IPS DF 4.7 (cell line): ENCODE measurements at regions not wholly inside any gene's neighbourhood (a gene's known extent, or its start where the extent isn't known, plus 50 kb on each side); places are given as distances from the start of the nearest gene placed in this dataset.

ENCODE experiments used
- DNase-seq: peaks from one replicate; pipeline ENCODE4 v3.0.0-alpha.2; 2013; ENCODE audit warnings: low spot score; ENCODE audit errors: extremely low read depth

DNA sequence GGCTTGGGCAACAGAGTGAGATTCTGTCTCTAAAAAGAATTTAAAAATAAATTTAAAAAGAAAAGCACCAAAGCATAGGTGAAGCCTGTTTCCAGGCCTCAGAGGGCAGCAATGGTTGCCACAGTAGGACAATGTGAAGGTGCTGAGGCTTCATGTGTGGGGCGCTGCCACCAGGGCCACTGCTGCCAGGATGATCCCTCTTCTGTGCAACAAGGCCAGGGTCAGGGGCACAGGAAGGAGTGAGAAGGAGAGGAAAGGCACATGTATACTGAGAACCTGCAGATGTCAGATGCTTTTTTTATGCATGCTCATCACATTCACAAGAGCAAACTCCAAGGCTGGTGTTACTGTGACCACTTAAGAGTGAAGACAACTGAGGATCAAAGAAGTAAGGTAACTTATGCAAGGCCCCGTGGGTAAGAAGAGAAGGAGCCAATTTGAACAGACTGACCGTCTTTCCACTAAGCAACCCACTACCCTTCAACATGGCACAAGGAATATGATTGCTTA, 79.7 kb upstream of the ACKR3 start:
- no peak for DNase-seq

DNA sequence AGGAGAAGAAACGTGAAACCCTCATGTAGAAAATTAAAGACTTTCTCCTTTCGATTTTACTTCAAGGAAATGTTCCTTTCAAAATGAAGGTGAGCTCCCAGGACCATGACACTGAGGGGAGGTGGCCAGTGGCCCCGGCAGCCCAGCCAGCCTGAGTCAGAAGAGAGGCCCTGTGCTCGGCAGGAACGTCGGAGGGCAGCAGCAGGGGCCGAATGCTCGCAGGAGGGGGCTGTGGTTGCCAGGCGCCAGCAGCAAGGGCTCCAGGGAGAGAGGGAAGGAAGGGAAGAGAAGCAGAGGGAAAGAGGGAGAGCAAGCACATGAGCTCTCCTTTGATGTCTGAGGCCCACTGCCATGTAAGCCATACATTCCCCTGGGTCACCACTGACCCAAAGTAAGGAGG, 73.3 kb upstream of the ACKR3 start:
- no peak for DNase-seq

DNA sequence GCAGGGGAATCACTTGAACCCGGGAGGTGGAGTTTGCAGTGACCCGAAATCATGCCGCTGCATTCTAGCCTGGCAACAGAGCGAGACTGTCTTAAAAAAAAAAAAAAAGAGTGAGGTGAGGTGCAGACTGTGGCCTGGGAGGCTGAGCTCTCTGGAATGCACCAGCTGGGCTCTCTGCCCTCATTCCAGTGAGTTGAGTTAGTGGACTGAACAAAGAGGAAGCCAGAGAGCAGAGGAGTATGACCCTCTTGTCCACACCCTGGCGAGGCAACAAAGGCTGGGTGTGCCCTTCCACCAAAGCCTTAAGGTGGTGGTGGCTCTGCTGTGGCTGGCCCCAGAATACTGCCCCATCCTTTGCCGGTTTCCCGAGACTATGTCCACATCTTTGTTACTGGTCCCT, 71.3 kb upstream of the ACKR3 start:
- DNase-seq, result no peak

DNA sequence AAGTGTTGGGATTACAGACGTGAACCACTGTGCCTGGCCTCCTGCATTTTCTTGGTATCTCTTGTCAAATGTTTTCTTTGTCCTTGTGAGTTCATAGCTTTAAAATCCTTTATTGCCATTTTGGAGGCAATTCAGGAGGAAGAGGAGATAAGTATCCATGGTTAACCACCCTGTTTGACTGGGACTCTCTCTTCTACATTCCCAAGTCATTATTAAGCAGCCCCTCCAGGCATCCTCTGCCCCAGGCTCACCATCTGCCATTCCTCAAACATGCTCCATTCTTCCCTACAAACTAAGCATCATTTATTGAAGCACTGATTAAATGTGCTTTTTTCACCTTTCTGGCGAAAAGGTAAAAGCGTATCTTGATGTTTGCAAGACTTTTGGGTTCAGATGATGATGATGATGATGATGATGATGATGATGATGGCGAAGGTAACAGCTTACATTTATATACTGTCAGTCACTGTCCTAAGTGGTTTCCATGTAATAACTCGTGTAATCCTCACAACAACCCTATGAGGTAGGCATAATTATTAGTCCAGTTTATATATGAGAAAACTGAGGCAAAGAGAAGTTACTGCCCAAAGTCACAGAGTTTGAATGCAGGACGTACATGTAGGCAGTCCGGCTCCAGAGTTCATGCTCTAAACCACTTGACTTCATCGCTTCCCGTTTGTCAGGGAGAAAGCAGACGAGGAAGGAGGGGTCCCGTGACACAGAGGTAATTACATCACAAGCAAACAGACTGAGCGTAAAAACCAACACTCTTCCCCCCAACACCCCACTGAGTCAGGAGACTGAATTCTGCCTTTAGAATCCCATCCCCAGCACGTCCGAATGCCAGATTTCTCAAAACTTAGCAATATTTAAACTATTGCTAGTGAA, 69.7 kb upstream of the ACKR3 start:
- DNase-seq, result no peak

DNA sequence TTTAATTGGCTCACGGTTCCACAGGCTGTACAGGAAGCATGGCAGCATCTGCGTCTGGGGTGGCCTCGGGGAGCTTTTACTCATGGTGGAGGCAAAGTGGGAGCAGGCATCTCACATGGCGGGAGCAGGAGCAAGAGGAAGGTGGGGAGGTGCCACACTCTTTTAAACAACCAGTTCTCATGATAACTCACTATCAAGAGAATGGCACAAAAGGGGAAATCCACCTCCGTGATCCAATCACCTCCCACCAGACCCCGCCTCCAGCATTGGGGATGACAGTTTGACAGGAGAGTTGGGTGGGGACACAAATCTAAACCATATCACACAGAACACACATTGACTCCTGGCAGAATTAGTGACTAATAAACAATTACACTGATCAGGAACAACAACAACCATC, 68.6 kb upstream of the ACKR3 start:
- DNase-seq, result no peak

DNA sequence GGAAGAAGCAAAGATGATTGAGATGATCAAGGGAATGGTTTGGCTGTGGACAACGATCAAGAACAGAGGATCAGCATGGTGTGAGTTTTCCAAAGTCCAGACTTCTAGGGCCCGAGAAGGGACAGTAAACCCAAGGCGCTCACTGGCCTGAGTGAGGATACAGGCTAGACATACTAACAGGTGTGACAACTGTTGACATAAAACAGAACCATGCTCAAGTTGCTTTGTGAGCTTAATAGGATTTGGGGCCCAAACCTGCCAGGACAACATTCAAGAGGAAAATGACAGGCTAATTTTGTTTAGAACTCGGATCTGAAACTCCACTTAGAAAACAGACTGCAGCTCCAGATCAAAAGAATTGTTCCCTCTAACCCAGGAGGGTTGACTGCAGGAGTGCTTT, 68.1 kb upstream of the ACKR3 start:
- no peak for DNase-seq

DNA sequence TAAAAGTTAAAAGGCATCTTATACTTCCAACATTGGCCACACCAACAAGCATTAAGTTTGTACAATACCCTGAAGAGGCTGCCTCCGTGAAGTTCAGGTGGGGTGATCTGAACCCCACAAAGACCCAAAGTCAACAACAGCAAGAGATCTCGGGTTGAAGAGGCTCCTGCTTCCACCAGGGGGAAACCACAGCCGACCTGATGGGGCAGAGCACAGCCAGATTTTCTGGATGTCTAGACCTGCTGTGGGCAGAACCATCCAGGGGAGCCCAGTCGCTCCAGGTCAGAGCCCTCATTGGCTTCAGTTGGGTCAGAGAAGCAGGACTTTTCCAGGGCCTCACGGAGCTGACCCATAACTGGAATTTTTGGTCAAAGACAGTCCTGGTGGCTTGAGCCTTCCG, 66.5 kb upstream of the ACKR3 start:
- no peak for DNase-seq

DNA sequence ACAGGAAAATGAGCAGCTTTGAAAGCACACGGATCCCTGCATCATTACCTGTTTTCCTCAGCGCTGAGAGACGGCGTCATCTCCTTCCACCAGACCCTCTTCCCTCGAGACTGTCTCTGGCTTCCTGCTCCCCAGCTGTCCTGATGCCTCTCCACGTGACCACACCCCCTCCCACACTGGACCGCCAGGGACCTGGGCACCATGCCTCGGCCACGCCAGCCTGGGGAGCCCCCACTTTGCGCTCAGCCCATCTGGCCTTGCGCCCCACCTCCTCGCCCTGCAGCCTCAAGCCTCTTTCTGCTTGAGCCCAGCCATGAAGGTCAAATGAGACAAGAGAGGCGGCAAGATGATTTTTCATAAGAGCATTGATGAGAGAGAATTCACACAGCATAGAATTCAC, 66.0 kb upstream of the ACKR3 start:
- DNase-seq, result no peak

DNA sequence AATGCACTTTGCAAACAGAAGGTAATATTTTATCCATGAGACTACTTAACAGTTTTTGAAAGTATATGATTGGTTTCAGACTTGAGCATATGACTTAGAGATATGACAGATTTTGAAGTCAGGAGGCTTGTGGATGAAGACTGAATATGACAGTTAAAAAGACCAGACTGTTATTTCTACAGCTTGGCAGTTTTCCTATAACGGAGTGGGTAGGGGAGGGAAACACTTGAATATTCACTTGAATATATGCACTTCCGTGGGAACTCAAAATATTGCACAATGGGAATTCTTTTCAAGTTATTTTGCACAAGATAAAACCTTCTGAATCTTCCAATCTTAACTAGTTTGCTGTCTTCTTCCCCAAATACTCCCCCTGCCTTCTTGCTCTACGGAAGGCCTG, 64.6 kb upstream of the ACKR3 start:
- DNase-seq, result no peak

DNA sequence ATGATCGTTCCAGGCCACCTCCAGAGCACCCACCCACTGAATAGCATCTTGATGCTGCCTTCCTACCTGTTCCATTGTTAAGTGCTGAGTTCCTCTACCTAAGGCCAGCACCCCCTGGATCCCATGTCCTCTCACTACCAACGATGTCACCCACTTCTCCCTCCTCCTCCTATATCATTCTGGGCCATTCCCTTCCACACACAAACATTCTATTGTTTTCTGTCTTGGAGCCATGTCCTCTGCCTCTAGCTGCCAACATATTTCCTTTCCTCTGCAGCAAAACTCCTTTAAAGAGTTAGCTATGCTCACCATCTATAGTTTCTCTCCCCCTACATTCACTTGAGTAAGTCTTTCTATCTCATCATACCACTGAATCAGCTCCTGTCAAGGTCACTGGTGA, 64.0 kb upstream of the ACKR3 start:
- DNase-seq, result no peak

DNA sequence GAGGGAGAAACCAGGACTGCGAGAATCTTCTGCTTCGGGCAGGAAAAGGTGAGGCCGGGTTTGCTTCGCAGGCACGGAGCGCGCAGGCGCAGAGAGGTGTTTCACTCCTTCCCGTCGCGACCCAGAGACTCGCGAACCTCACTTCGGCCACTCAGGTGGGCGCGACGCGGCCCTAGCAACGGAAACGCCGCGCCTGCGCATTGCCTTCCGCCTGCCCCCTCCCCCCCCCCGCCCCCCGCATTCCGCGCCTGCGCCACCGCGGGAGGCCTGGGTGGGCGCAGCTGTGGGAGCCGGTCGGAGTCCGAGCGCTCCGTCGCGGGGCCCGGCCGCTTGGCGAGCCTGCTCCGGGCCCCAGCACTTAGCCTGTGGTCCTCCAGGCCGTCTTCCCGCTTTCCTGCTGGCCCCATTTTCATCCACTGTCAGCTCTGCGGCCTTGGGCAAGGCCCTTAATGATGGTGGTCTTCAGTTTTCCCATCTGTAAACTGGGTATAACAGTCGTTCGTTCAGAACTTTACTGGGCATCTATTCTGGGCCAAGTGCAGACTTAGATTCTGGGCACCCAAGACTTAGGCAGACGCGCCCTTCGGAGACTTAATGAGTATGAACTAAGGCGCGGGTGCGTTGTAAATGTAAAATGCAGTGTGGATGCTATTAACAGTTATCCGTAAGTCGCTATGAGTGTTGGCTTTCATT, 62.1 kb upstream of the ACKR3 start:
- peak; percentile 41 for DNase-seq

DNA sequence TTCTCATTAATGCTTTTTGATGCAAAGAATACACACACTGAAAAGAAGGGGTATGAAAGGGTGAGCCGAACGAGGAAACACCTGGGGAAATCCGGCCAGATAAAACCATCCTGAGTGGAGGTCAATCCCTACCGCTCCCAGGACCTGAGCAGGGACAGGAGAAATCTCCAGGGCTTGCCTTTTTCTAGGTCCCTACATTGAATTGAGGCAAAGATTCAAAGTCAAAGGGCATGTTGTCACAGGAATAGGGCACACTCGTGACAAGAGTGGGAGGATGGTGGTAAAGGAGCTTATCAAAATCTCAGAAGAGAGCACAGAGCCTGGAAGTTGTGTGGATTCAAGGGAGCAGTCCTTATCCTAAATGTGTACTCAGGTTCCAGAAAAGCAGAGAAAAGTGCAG, 61.2 kb upstream of the ACKR3 start:
- DNase-seq, result no peak

DNA sequence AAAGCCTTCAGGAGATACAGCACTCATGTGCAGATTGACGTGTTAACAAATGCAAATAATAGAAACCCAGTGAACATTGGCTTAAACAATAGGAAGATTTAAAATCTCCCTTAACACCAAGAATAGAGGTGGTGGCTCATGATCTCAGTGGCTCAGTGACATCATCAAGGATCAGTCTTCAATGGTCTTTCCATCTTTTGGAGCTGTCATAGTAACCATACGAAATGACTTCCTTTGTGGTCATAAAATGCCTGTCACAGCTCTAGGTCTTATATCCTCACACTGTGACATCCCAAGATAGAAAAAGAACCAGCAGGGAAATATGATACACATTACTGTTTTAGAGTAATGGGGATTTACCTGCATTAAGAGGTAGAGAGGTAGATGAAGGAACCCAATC, 59.6 kb upstream of the ACKR3 start:
- no peak for DNase-seq

DNA sequence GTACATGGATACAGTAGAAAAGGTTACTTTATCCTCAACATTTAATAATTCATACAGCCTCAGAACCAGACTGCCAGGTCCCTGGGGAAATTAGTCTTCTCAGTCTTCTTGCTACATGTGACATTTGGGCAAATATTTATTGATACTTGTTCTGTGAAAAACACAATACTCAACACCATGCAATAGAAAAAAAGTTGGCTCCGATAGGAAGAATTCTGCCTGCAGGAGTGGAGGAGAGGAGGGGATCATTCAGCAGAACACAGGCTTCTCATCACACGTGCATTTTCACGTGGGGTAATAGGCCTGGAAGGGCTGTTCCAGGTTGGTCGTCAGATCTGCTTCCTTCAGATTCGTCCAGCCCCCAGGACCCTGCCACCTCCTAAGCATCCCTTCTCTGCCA, 58.4 kb upstream of the ACKR3 start:
- DNase-seq, result no peak

DNA sequence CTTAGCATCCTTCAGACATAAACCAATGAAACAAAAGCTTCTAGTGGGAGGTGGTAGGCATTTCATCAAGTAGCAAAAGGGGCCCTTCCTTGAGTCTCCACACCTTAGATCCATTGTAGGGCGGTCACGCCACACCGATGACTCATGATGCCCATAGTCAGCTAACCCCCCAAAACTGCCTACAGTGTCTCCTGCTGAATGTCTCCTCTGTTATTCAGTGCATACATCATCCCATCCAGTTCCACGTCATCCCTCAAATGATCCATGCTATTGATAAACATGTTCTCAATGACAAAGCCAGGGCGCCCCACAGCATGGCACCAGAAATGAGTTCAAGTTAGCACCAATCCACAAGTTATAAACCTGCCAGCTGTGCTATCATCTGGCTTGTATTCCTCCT, 57.4 kb upstream of the ACKR3 start:
- no peak for DNase-seq

DNA sequence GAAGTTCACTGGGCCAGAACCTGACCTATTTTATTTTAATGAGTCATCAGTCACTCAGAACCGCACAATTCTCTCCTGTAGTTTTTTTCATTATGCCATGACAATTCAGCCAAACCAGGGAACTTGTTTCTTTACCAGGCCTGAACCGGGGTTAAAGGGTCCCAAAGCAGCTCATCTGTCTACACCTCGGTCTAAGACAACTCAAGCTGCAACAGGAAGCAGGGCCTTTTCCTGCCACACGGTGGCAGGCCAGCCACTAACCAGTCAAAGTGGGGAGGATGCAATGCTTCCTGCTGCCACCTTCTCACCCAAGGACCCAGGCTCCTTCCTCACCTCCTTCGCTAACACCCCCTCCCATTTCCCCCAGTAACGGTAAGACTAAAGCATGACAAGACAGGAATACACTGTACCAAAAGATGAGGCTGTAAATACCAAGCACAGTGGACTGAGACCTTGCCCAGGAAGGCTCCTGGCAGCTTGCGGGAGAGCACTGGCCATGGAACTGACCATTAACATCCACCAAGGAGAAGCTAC, 56.7 kb upstream of the ACKR3 start:
- DNase-seq, result no peak

DNA sequence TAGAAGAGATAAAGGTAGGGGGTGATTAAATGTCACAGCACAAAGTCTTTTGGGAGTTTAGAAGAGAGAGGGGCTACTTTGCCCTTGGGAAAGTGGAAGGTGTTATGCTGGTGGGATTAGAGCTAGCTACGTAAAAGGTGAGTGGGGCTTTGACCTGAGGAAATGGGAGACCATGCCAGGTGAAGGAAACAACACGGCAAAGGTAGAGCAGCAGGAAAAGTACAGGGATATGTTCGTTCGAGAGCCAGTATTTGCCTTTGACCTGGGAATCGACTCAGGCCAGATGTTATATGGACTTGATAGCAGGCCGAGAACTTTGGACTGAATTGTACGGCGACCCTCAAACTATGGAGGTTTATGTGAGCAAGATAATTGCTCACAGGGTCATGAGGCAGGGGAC, 55.7 kb upstream of the ACKR3 start:
- no peak for DNase-seq

DNA sequence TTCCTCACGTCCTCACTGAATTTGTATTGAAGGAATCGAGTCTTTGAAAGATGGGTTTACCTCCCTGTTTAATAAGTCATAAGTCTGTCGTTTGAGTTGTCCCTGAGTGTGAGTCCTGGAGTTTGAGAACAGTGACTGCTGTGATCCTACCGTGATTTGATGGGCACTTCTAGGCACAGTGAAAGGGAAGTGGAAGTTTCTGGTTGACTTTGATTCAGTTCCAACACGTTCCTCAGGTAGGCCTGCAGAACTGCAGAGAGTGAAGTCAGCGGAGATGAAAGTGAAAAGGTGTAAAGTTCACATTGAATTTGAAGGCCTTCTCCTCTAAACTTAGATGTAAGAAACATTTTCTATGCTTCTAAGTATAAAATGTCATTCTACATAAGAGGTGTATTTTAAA, 52.9 kb upstream of the ACKR3 start:
- DNase-seq, result no peak

DNA sequence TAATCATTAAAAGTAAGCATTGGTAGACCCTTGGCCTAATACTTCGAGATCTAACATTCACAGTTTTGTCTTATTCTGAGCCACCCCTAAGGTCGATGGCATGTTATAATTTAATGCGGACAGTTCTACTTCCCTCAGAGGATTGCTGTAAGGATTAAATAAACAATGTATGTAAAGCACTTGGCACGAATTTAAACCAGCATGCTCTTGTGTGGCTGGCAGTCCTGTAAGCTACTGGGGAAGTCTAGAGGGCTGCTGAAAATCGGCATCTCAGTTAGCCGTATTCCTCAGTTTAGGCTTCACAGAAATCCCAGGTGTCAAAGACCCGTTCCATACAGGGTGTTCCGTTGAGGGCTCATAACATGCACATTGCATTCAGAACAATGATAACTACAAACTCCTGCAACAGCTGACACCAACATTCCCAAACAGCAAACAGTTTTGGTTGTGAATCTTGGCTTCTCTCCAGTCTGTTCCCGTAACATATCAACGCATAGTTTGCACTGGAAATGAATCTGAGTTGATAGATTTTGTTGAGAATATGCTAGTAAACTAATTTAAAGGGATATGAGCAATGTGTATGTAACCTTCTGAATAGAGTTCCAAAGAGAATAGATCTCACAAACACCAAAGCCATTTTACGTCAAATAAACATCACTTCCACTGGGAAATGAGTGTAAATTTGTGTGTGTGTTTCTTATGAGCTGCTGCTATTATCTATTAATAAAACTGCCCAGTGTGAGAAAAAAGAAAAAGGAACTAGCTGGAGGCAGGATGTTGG, 52.2 kb upstream of the ACKR3 start:
- no peak for DNase-seq
